OCI-LY1 (cell line): ENCODE measurements at regions not wholly inside any gene's neighbourhood (a gene's known extent, or its start where the extent isn't known, plus 50 kb on each side); places are given as distances from the start of the nearest gene placed in this dataset.

ENCODE experiments used
- EZH2 ChIP-seq: fragments of 200-600 bp; sonication (generic), shearing (Covaris generic); IDR thresholded peaks from 2 replicates; pipeline ENCODE4 v1.8.0; 2017; ENCODE audit warnings: borderline replicate concordance, mixed run types, mild to moderate bottlenecking, antibody characterized with exemption, low read length, moderate library complexity, mixed read lengths
- TF ChIP-seq, protein P1 (sequence below): fragments of 200-600 bp; sonication (generic), shearing (Covaris generic); IDR thresholded peaks from 2 replicates; pipeline ENCODE4 v1.5.1; 2017; ENCODE audit warnings: mild to moderate bottlenecking, antibody characterized with exemption, low read length, moderate library complexity, mixed read lengths

DNA sequence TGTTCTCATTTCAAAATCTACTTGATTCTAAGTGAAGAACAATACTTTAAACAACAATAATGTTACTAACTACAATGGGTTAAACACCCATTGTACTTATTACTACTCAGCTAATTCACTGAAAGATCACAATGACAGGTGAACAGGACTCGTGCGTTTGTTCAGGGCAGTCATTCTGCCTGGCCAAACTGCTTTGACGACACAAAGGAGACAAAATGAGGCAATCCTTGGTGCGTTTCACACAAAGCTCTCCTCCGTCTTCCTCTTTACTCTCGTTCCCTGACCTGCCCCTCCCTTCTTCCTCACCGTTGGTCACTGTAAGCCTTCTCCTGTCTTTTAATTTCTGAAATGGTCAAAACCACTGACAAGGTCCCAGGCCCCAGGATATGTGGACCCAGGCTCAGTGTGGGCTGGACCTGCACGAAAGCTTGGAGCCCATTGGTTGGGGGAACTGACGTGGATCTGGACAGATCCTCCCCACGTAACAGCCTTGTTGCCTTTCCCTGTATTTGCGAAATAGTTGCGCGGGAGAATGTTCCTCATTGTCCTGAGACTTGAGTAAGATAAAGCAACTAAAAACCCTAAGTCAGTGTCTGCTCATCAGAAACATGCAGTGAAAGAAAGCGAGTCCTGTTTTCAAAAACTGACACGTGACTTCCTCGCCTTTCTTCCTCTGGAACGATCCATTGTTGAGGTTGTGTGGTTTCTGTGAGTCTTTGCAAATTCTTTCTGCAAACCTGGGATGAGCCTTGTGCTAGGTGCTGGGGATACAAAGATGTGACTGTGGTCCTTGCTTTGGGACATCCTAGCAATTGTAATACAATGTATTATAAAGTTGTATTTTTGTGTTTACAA lies 147.1 kb upstream of the RGMA start:
- TF ChIP-seq, protein P1, sequence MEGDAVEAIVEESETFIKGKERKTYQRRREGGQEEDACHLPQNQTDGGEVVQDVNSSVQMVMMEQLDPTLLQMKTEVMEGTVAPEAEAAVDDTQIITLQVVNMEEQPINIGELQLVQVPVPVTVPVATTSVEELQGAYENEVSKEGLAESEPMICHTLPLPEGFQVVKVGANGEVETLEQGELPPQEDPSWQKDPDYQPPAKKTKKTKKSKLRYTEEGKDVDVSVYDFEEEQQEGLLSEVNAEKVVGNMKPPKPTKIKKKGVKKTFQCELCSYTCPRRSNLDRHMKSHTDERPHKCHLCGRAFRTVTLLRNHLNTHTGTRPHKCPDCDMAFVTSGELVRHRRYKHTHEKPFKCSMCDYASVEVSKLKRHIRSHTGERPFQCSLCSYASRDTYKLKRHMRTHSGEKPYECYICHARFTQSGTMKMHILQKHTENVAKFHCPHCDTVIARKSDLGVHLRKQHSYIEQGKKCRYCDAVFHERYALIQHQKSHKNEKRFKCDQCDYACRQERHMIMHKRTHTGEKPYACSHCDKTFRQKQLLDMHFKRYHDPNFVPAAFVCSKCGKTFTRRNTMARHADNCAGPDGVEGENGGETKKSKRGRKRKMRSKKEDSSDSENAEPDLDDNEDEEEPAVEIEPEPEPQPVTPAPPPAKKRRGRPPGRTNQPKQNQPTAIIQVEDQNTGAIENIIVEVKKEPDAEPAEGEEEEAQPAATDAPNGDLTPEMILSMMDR: no peak
- TF ChIP-seq EZH2: no peak
